Cardiac muscle cell (in vitro differentiated cells and primary cell): ENCODE measurements at regions not wholly inside any gene's neighbourhood (a gene's known extent, or its start where the extent isn't known, plus 50 kb on each side); places are given as distances from the start of the nearest gene placed in this dataset.
"Not testable (repeated sequence)": the region's sequence is repeated elsewhere in the genome, so short reads cannot be mapped to it uniquely, and the experiment has no call there.

Source experiments
- DNase-seq, 2 donors: peaks; one replicate each; pipeline versions ENCODE4 v3.0.0 to v3.0.0-alpha.2; 2010 to 2017; ENCODE audit warnings: low read depth in 1 of 2, low spot score in 1 of 2
- H3K27ac ChIP-seq: fragments of 200-600 bp; sonication (generic); 2 replicates; pipeline ENCODE4 v1.5.1; 2016
- H3K27me3 ChIP-seq: fragments of 200-600 bp; sonication (generic); 2 replicates; pipeline ENCODE4 v1.6.0; 2016; ENCODE audit warnings: control low read depth
- H3K36me3 ChIP-seq: fragments of 200-600 bp; sonication (generic); 2 replicates; pipeline ENCODE4 v1.5.1; 2016; ENCODE audit warnings: control low read depth
- H3K4me1 ChIP-seq: fragments of 200-600 bp; sonication (generic); 2 replicates; pipeline ENCODE4 v1.8.1; 2017; ENCODE audit warnings: low read depth, mild to moderate bottlenecking, mixed run types
- H3K4me3 ChIP-seq: fragments of 200-600 bp; sonication (generic); 2 replicates; pipeline ENCODE4 v1.5.1; 2016; ENCODE audit warnings: mild to moderate bottlenecking
- H3K9me3 ChIP-seq: fragments of 200-600 bp; sonication (generic); 2 replicates; pipeline ENCODE4 v1.5.1; 2017; ENCODE audit warnings: low read depth, mild to moderate bottlenecking, control low read depth
- TF ChIP-seq, protein P1 (sequence below): IDR thresholded peaks from 2 replicates; pipeline ENCODE4 v1.5.1; 2012; ENCODE audit warnings: low read depth, mild to moderate bottlenecking, low read length

- no peak for DNase-seq
- H3K9me3 ChIP-seq, result no peaks in the 10 kb centered on the region
- H3K27ac ChIP-seq, result no peak overlapping the region
- H3K36me3 ChIP-seq, result no peaks in the 10 kb centered on the region
- no peaks in the 10 kb centered on the region for H3K27me3 ChIP-seq
- peaks cover 8% of the 10 kb centered on the region for H3K4me1 ChIP-seq
- TF ChIP-seq, protein P1, sequence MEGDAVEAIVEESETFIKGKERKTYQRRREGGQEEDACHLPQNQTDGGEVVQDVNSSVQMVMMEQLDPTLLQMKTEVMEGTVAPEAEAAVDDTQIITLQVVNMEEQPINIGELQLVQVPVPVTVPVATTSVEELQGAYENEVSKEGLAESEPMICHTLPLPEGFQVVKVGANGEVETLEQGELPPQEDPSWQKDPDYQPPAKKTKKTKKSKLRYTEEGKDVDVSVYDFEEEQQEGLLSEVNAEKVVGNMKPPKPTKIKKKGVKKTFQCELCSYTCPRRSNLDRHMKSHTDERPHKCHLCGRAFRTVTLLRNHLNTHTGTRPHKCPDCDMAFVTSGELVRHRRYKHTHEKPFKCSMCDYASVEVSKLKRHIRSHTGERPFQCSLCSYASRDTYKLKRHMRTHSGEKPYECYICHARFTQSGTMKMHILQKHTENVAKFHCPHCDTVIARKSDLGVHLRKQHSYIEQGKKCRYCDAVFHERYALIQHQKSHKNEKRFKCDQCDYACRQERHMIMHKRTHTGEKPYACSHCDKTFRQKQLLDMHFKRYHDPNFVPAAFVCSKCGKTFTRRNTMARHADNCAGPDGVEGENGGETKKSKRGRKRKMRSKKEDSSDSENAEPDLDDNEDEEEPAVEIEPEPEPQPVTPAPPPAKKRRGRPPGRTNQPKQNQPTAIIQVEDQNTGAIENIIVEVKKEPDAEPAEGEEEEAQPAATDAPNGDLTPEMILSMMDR, result no peak
- no peak overlapping the region for H3K4me3 ChIP-seq
Measured at GRCh38 chr3:171978390-171978789, 61.0 kb upstream of the FNDC3B start.

DNA sequence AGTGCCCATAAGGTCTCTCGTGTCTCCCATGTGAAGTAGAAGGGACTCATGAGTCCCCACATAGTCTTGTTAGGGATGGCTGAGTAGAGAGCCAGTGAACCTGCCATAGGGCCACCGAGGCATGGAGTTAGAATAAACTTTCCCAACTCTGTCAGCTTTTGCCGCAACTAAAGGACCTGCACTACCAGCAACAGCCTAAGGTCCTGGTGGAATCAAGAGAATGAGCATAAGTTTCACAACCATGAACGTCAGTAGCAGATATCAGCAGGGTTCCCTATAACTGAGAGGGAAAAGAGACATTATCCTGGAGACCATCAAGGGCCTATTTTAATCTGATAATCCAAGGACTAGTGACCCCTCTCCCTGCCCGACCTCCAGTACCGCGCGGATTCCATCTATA, 60.3 kb upstream of the FNDC3B start:
- no peaks in the 10 kb centered on the region for H3K36me3 ChIP-seq
- H3K27me3 ChIP-seq, result no peaks in the 10 kb centered on the region
- TF ChIP-seq, protein P1, result no peak
- H3K9me3 ChIP-seq, result no peaks in the 10 kb centered on the region
- H3K27ac ChIP-seq, result no peak overlapping the region
- DNase-seq, result no peak
- H3K4me3 ChIP-seq, result no peak overlapping the region
- H3K4me1 ChIP-seq, result peaks cover 8% of the 10 kb centered on the region

DNA sequence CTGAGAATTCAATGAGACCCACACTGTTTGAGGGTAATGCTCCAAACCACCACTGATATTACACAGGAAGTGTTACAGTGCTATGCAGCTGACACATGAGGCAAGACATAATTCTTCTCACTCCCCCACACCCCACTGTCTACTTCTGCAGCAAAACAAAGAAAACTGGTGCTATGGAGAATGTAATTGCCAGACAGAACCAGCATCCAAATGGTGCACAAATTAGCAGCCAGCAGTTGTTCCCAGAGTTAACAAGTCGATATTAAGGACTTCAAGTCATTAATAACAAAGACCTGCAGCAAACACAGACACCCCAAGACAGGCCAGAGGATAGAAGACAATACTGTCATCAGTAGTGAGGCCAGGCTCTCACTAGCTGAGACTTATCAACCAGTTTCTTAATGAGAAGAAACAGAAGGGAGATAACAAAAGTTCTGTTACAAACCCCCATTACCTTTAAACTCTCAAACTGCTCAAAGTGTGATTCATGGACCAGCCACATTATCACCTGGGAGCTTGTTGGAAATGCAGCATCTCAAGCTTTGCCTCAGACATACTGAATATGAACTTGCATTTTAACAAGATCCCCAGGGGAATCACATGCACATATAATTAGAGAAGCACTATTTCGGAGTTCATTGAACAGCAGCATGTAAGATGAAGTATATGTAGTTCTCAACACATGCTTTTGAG, 58.7 kb upstream of the FNDC3B start:
- Histone ChIP-seq H3K4me1 (peaks cover 8% of the 10 kb centered on the region), H3K27me3 (no peaks in the 10 kb centered on the region), H3K4me3 (no peak overlapping the region), H3K36me3 (no peaks in the 10 kb centered on the region), H3K9me3 (no peaks in the 10 kb centered on the region), H3K27ac (no peak overlapping the region)
- DNase-seq, result peak in 1 of 2 donors; percentile 86
- TF ChIP-seq, protein P1, result no peak

DNA sequence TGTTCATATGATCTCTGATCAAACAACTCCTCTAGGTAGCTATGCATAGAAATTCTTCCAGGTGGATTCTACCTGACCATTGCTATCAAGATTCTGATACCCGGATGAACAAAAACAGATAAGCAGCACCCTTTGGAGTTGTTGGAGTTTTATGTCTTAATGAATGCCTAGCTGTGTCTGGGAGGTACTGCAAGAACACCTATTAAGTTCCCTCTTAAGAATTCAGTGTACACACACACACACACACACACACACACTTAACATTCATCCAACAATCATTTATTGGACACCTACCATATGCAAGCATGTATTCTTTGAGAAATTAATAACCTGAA, 58.1 kb upstream of the FNDC3B start:
- TF ChIP-seq, protein P1, result no peak

DNA sequence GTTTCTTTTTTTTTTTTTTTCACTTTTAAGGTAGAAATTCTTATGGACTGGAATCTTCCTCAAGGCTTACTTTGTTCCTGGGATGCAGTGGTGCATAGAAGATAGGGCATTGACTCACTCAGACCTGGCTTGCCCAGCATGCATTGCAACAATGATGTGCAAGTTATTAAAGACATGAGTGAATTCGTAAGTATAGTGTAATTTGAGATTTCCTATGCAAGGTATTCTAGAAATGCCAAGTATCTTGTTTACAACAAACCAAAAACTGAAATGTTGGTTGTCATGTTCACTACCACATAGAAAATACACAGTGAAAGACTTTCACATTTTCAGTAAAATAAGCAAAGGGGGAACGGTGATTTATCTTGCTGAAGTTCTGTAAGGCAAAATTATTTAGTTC, 56.5 kb upstream of the FNDC3B start:
- H3K27me3 ChIP-seq, result no peaks in the 10 kb centered on the region
- peak in 1 of 2 donors; percentile 55 for DNase-seq
- no peaks in the 10 kb centered on the region for H3K36me3 ChIP-seq
- no peaks in the 10 kb centered on the region for H3K9me3 ChIP-seq
- peaks cover 8% of the 10 kb centered on the region for H3K4me1 ChIP-seq
- TF ChIP-seq, protein P1, result no peak
- H3K4me3 ChIP-seq, result no peak overlapping the region
- H3K27ac ChIP-seq, result no peak overlapping the region

More for the DNA sequence above, 58.1 kb upstream of the FNDC3B start:
- Histone ChIP-seq H3K9me3 (no peaks in the 10 kb centered on the region), H3K36me3 (no peaks in the 10 kb centered on the region), H3K4me3 (no peak overlapping the region), H3K27me3 (no peaks in the 10 kb centered on the region), H3K4me1 (peaks cover 8% of the 10 kb centered on the region), H3K27ac (no peak overlapping the region)
- DNase-seq, result no peak

- H3K9me3 ChIP-seq, H3K4me3 ChIP-seq, H3K27me3 ChIP-seq, H3K27ac ChIP-seq, H3K36me3 ChIP-seq, DNase-seq, H3K4me1 ChIP-seq: not testable (repeated sequence)
Measured at GRCh38 chr3:171983685-171984084, 55.7 kb upstream of the FNDC3B start.
